HG03159 (cell line): ENCODE measurements at regions not wholly inside any gene's neighbourhood (a gene's known extent, or its start where the extent isn't known, plus 50 kb on each side); places are given as distances from the start of the nearest gene placed in this dataset.

Experiments
- ATAC-seq: cut with Tn5 transposase; IDR thresholded peaks from one replicate; pipeline ENCODE4 v1.9.1; 2021; ENCODE audit warnings: mild to moderate bottlenecking, moderate library complexity; ENCODE audit not compliant: unreplicated experiment

GRCh38 chr12:68501226-68501625, 109.5 kb upstream of the RAP1B start:
- ATAC-seq: no peak

DNA sequence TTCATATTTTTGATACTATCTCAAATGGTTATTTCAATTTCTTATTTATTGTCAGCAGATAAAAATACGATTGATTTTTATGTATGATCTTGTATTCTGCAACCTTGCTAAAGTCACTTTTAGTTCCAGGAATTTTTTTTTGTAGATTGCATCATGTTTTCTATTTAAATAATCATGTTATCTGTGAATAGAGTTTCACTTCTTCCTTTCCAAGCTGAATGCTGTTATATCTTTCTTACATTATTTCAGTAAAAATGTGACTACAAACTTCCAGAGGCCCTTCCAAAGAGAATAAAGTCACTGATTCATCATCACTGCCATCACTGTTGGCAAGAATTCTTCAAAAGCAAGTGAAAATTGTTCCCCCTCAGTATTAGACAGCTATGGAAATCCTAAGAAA, 104.7 kb upstream of the RAP1B start:
- ATAC-seq: no peak

DNA sequence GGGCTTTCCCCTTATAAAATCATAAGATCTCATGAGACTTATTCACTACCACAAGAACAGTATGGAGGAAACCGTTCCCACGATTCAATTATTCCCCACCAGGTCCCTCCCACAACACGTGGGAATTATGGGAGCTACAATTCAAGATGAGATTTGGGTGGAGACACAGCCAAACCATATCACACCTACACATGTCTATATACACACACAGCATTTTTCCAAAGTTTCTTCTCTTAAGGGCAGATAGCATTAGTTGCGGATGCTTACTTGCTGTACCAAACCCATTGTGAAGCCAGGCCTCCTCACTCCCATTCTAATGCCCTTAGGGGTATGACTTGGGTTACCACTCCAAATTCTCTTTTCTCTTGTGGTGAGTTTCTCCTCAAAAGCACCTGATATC, 104.1 kb upstream of the RAP1B start:
- ATAC-seq: no peak

DNA sequence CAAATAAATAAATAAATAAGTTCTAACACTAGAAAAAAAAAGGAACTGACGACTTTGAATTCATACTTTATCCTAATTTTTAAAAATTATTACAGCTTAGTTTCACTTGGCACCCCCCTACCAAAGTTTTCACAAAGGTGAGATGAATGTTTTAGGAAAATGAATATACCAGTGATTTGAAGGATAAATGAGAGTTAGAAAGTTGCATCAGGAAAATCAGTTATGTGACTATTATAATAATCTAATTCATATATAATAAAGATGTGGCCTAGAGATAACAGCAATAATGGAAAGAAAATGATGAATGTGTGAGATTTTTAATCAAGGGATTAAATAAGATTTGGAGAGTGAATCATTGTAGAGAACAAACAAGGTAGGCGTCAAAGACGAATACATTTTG, 103.0 kb upstream of the RAP1B start:
- no peak for ATAC-seq

DNA sequence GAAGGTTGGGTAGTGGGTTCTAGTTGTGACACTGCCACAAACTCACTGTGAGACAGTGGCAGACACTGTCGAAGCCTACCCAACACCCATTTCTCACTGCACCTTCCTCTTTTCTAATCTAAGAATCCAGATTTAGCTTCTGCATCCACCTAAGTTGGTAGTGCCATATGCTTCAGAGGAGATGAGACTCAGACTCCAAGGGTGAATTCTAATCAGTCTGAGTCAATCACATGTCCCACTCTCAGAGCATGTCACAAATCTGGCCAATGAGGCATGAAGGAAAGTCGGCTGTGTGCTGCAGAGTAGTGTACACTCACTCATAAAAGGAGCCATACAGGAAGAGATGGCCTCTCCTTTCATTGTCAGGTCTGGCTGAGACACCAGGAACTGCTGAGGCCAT, 102.1 kb upstream of the RAP1B start:
- no peak for ATAC-seq

GRCh38 chr12:68509242-68509641, 101.5 kb upstream of the RAP1B start:
- ATAC-seq: no peak

DNA sequence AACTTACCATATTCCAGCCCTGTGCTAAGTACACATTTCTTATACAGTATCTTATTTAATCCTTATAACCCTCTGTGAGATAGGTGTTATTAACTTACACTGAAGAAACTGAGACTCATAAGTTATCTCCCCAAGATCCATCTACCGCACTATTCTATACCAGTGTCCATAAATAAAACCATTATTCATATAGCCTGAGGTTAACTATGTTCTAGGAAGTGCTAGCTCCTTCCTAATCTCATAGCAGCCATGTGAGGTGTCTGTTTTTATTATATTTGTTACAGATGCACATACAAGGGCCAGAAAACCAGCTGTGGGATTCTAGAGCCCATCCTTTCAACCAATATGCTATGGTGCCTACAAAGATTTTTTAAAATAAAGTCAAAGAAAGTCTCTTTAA, 100.3 kb upstream of the RAP1B start:
- no peak for ATAC-seq

DNA sequence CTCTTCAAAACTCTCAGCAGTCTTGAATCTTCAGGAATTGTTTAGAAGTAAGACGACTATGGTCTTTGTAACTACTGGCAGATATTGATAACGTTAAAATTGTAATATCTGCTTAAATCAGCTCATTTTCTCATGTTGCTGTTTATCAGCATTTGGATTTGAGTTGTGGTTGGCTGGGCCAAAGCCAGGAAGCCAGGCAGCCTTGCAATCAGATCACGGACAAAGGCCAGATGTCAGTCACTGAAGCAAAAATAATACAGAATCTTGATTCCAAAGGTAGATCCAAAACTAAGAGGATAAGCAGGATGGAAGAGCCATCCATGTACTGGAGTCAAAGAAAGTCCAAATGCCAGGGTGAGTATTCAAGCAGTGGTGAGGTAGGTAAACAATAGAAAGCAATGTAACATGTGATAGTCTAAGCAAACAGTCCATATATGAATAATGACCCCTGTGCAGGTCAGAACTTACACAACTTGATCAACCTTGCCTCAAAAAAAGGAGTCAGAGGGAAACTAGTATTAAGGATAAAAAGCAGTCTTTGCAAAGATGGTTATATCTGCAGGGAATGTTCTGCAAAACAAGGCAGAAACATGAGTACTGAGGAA, 95.8 kb upstream of the RAP1B start:
- ATAC-seq: no peak

DNA sequence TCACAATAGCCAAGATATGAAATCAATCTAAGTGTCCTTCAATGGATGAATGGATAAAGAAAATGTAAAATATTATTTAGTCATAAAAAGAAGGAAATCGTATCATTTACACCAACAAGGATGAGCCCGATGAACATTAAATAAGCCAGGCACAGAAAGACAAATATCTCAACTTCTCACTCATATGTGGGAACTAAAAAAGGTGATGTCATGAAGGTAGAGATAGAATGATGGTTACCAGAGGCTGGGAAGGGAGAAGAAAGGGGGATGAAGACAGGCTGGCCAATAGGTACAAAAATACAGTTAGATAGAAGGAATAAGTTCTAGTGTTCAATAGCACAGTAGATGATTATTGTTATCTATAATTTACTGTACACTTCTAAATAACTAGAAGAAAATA, 94.9 kb upstream of the RAP1B start:
- no peak for ATAC-seq

DNA sequence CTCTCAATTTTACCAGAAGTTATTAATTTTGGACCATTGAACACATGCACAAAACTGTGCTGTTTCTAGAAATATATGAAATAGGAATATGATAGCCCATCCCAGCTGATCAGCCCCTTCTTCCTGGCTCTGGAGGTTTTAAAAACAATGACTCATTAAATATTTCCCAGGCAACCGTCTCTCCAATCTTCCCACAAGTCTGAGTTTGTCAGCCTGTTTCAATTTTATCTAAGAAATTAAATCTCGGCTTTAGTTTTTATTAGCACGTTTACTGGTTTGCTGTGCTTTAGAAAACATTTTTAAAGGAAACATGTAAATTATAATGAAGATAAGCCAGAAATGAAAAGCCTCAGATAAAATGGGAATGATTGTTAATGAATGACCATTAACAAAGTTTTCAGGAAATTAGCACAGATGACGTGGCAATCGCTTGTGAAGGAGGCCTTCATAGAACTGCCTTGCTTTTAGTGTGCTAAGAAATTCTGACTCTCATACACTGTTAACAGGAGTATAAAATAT, 89.3 kb upstream of the RAP1B start:
- no peak for ATAC-seq

- ATAC-seq: no peak
Observed at GRCh38 chr12:68521848-68522502, 88.7 kb upstream of the RAP1B start.

DNA sequence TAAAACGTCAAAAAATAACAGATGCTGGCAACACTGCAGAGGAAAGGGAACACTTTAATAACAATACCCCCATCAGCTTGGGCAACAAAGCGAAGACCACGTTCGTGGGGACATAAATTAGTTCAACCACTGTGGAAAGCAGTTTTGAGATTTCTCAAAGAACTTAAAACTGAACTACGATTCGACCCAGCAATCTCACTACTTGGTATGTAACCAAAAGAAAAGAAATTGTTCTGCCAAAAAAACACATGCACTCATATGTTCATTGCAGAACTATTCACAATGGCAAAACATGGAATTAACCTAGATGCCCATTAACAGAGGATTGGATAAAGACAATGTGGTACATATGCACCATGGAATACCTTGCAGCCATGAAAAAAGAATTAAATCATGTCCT, 81.2 kb upstream of the RAP1B start:
- ATAC-seq: no peak

DNA sequence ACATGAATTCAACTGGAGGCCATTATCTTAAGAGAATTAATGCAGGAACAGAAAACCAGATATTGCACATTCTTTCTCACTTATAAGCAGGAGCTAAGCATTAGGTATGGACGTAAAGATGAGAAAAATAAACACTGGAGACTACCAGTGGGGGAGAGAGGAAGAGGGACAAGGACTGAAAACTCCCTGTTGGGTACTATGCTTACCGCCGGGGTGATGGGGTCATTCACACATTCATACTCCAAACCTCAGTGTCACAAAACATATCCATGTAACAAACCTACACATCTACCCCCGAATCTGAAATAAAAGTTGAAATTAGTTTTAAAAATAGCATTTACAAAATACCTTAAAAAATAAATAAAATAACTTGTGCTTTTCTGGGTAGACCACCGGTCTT, 80.8 kb upstream of the RAP1B start:
- no peak for ATAC-seq

GRCh38 chr12:68530299-68530698, 80.4 kb upstream of the RAP1B start:
- ATAC-seq: no peak

DNA sequence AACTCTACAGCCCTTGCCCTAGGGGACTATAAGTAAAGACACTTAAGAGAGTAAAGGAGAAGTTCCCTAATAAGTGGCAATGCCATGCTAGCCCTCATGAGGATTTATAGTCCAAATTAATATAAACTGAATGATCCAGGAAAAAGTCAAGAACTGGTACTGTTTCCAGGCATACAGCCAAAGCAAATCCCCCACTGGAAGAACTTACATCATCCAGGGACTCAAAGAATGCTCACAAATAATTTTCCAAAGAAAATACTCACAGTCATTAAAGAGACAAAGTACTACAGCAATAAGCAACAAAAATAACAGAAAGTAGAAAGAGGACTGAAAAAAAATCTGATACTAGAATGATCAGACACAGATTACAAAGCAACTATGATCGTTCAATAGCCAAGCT, 79.7 kb upstream of the RAP1B start:
- no peak for ATAC-seq

GRCh38 chr12:68532204-68532886, 78.4 kb upstream of the RAP1B start:
- ATAC-seq: no peak

GRCh38 chr12:68532887-68533248, 77.8 kb upstream of the RAP1B start:
- no peak for ATAC-seq

DNA sequence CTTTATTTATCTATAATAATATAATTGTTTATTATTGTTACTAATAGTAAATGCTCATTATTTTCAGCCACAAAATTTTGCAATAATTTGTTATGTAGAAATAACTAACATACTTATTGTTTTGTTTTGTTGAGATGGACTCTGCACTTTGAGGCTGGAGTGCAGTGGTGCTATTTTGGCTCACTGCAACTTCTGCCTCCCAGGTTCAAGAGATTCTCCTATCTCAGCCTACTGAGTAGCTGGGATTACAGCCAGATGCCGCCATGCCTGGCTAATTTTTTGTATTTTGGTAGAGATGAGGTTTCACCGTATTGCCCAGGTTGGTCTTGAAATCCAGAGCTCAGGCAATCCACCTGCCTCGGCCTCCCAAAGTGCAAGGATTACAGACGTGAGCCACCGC, 76.6 kb upstream of the RAP1B start:
- no peak for ATAC-seq

GRCh38 chr12:68536885-68537485, 73.7 kb upstream of the RAP1B start:
- no peak for ATAC-seq

- no peak for ATAC-seq
Observed at GRCh38 chr12:68537571-68537970, 73.1 kb upstream of the RAP1B start.

GRCh38 chr12:68538726-68539614, 71.7 kb upstream of the RAP1B start:
- ATAC-seq: no peak
